ENCODE measurements at regions not wholly inside any gene's neighbourhood (a gene's known extent, or its start where the extent isn't known, plus 50 kb on each side); places are given as distances from the start of the nearest gene placed in this dataset.

DNA sequence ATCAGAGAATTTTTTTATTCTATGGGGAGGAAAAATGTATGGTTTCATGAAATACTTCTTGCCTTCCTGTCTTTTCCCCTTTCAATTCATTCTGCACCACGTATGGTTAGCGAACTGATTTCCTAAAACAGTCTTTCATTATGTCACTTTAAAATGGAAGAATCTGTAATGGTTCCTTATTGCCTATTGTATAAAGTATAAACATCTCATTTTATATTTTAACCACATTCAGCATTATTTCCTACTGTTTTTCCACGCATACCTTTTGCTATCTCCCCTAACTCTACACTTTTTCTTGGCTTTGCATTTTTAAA, 232.3 kb upstream of the B3GALT2 start:
- peak overlapping the region; percentile 25 to 38 (median 27) for H3K4me3 ChIP-seq
- peaks cover 0 to 4% of the 10 kb centered on the region in 2 donors for H3K4me1 ChIP-seq
- DNase-seq (no peak), ATAC-seq (no peak)
- no peaks in the 10 kb centered on the region for H3K27me3 ChIP-seq
- no peak overlapping the region for H3K27ac ChIP-seq
- intact Hi-C loops (cut with DNase I; ENCODE audit: low total_unique reads) (no loop called here), in situ Hi-C loops (cut with MboI; ENCODE audit: low sequenced_read_pairs in 4 of 4) (no loop called here)
- no peaks in the 10 kb centered on the region for H3K36me3 ChIP-seq
- no peaks in the 10 kb centered on the region for H3K9me3 ChIP-seq
- TF ChIP-seq, protein P1, sequence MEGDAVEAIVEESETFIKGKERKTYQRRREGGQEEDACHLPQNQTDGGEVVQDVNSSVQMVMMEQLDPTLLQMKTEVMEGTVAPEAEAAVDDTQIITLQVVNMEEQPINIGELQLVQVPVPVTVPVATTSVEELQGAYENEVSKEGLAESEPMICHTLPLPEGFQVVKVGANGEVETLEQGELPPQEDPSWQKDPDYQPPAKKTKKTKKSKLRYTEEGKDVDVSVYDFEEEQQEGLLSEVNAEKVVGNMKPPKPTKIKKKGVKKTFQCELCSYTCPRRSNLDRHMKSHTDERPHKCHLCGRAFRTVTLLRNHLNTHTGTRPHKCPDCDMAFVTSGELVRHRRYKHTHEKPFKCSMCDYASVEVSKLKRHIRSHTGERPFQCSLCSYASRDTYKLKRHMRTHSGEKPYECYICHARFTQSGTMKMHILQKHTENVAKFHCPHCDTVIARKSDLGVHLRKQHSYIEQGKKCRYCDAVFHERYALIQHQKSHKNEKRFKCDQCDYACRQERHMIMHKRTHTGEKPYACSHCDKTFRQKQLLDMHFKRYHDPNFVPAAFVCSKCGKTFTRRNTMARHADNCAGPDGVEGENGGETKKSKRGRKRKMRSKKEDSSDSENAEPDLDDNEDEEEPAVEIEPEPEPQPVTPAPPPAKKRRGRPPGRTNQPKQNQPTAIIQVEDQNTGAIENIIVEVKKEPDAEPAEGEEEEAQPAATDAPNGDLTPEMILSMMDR (IDR thresholded peaks at IDR 0.05 in 4 of 5, conservative IDR thresholded peaks at IDR 0.05 in 1 of 5): no peak

DNA sequence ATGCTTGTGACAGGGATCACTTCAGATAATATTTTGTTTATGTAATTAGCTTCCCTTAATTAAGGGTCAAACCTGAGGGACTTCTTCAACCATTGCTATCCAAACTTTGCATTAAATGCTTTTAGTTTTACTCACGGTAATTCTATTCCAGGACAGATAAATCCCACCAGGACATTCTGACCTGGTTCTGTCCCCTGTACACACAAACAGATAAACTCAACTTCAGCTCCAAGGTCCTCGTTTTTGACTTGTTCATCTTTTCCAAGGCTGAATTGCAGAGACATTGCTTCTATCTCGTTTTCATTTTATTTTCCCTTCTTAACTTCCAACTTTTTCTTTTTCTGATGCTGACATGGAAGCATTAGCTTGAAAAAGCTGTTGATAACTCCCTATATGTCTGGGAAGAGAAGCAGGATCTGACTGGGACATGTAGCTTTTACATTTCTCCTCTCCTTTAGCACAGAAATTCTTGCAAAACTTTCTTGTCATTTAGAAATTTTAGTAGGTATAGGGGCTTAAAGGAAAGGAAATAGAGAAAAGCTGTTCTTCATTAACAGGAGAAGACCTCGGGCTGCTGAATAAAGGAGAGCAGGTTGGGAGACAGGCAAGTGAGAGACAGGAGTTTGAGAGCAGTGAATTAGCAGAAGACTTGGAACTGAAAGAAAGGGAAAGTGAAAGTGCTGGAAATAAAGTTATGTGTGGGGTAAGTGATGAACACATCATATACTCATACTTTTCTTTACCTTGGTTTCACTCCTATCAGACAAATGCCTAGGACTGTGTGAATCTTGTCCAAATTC, 231.7 kb upstream of the B3GALT2 start:
- H3K4me1 ChIP-seq: peaks cover 0 to 4% of the 10 kb centered on the region in 2 donors
- H3K27ac ChIP-seq: no peak overlapping the region
- in situ Hi-C loops (cut with MboI; ENCODE audit: low sequenced_read_pairs in 4 of 4): no loop called here
- no peaks in the 10 kb centered on the region for H3K36me3 ChIP-seq
- H3K9me3 ChIP-seq: no peaks in the 10 kb centered on the region
- H3K4me3 ChIP-seq: peak overlapping the region; percentile 25 to 38 (median 28)
- TF ChIP-seq, protein P1 (IDR thresholded peaks at IDR 0.05 in 4 of 5, conservative IDR thresholded peaks at IDR 0.05 in 1 of 5): no peak
- no peak for TF ChIP-seq POLR2A (IDR thresholded peaks at IDR 0.05)
- no peak for DNase-seq
- ATAC-seq: peak in 1 of 2 donors; percentile 56
- H3K27me3 ChIP-seq: no peaks in the 10 kb centered on the region
- intact Hi-C loops (cut with DNase I; ENCODE audit: low total_unique reads): no loop called here

DNA sequence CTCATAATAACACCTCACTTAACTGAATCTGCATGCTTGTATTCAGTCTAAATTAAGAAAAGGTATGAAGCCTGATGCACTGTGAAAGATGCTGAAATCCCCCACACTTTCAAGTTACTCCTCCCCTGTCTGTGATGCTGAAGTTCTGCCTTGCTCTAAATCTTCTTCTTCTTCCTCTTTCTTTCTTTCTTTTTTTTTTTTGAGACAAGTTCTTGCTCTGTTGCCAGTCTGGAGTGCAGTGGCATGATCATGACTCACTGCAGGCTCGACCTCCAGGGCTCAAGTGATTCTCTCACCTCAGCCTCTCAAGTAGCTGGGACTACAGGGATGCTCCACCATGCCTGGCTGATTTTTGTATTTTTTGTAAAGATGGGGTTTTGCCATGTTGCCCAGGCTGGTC, 231.0 kb upstream of the B3GALT2 start:
- no peak overlapping the region for H3K4me3 ChIP-seq
- H3K9me3 ChIP-seq: no peaks in the 10 kb centered on the region
- no peak for TF ChIP-seq POLR2A (IDR thresholded peaks at IDR 0.05)
- TF ChIP-seq, protein P1 (IDR thresholded peaks at IDR 0.05 in 4 of 5, conservative IDR thresholded peaks at IDR 0.05 in 1 of 5): no peak
- no peaks in the 10 kb centered on the region for H3K36me3 ChIP-seq
- no peak for DNase-seq
- no peak for ATAC-seq
- peaks cover 0 to 4% of the 10 kb centered on the region in 2 donors for H3K4me1 ChIP-seq
- no peak overlapping the region for H3K27ac ChIP-seq
- H3K27me3 ChIP-seq: no peaks in the 10 kb centered on the region
- intact Hi-C loops (cut with DNase I; ENCODE audit: low total_unique reads) (no loop called here), in situ Hi-C loops (cut with MboI; ENCODE audit: low sequenced_read_pairs in 4 of 4) (no loop called here)

DNA sequence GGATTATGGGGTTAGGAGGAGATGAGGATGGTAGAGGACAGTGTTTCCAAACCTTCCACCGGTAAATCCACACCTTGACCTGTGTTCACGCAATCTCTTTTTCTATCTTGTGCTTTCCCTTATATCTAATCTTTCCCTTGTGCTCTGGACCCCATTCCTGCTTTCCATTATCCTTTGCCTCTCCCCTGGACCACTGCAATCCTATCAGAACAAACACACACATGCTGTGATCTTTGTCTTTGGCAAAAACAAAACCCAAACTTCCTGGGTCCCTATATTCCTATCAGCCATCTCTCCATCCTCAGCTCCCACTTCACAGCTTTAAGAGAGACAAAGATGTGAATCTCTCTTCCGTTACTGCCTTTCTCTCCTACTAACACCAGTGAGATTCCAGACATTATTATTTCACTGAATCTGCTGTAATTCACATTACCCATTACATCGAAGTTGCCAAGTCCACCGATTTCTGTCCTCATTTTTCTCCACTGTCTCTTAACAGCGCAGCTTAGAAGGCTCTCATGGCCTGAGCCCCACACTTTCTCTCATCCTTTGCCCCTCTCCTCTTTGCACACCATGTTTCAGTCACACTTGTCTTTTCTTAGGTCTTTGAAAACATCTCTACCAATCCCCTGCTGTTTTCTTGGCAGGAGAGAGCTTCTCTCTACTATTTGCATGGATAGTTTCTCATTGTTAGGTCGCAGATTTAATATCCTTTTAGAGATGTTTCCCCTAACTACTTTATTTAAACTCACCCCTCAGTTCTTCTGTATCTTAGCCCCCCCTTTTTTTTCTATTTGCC, 230.0 kb upstream of the B3GALT2 start:
- DNase-seq (no peak), ATAC-seq (no peak)
- intact Hi-C loops (cut with DNase I; ENCODE audit: low total_unique reads) (no loop called here), in situ Hi-C loops (cut with MboI; ENCODE audit: low sequenced_read_pairs in 4 of 4) (no loop called here)
- Histone ChIP-seq H3K36me3 (no peaks in the 10 kb centered on the region), H3K27me3 (no peaks in the 10 kb centered on the region), H3K27ac (no peak overlapping the region), H3K4me1 (peaks cover 0 to 4% of the 10 kb centered on the region in 2 donors), H3K4me3 (no peak overlapping the region), H3K9me3 (no peaks in the 10 kb centered on the region)
- TF ChIP-seq POLR2A (IDR thresholded peaks at IDR 0.05): no peak
- TF ChIP-seq, protein P1 (IDR thresholded peaks at IDR 0.05 in 4 of 5, conservative IDR thresholded peaks at IDR 0.05 in 1 of 5): no peak
